Stimulated activated CD4-positive, alpha-beta T cell treated with anti-CD3 and anti-CD28 coated beads, Interleukin-2, amount 100 ng/mL, for 48 hours (primary cell): ENCODE measurements at regions not wholly inside any gene's neighbourhood (a gene's known extent, or its start where the extent isn't known, plus 50 kb on each side); places are given as distances from the start of the nearest gene placed in this dataset.
"Not testable (repeated sequence)": the region's sequence is repeated elsewhere in the genome, so short reads cannot be mapped to it uniquely, and the experiment has no call there.

Experiments
- DNase-seq, 2 donors: peaks; one replicate each; pipeline ENCODE4 v3.0.0-alpha.2; 2020

DNA sequence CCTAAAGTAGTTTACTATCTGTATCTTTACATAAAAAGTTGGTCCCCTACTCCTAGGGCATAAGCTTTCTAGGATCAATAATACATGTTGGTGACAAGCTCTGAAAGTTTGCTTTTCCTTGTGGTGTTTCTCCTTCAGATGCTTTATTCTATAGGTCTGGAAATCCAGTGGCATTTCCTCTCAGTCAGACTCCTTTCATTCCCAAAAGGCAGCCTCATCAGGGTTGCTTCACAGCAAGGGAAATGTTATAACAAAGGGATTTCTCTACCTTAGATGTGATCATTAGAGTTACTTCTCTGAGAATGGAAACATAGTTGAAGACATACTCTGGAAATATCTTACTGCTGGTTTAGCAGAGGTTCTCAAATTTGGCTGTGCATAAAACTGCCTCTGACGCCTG is 1072.4 kb upstream of the ZEB2 start:
- no peak for DNase-seq

DNA sequence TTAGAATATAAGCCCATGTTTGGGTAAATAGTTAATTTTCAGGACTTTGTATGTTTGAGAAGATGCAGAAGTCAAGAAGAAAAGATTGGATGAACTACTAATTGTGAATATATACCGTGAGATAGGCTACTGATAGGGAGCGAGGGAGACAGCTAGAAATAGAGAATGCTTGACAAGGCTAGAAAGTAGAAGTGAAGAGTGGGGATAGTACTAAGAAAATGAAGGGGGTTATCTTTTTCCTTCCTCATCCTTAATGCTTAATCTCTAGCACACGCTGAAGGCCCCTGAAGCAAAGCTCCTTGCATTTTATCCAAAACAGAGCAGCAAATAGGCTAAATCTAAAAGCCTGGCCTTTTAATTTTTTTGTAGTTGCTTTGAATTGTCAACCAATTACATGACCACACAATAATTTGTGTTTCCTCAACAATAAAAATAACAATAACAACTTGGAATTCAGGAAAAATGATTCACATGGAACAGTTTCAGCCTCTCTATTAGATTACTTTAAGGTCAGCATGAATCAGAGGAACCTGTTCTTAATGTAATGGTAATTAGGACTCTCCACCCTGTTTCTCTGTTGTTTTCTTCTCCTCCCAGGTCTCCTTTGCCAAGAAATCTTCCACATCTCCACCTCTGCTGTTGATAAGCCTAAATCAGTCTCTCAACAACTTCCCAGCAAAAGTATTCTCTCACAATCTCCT is 1071.3 kb upstream of the ZEB2 start:
- no peak for DNase-seq

DNA sequence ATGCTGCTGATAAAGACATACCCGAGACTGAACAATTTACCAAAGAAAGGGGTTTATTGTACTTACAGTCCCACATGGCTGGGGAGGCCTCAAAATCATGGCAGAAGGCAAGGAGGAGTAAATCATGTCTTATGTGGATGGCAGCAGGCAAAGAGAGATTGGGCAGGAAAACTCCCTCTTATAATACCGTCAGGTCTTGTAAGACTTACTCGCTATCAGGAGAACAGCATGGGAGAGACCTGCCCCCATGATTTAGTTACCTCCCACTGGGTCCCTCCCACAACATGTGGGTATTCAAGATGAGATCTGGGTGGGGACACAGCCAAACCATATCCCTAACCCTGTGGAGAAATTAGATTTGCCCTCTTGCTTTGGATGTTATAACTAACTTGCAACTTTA is 1068.0 kb upstream of the ZEB2 start:
- no peak for DNase-seq

DNA sequence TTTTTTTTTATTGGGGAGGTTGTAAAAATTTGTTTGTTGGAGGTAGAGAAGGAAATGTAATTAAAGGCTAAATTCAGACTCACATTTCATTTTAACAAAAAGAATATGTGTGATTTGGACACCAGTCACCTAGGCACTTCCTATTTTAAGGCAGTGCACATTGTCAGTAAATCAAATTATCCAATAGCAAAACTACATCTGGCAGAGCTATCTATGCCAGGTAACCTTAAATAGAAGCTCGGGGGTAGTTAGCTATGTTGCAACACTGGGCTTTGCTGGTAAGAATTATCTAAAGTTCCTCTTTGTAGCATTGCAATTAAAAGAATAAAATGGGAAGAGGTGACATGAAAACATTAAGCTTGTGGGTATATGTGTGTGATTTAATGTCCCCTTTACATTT is 1064.4 kb upstream of the ZEB2 start:
- no peak for DNase-seq

DNA sequence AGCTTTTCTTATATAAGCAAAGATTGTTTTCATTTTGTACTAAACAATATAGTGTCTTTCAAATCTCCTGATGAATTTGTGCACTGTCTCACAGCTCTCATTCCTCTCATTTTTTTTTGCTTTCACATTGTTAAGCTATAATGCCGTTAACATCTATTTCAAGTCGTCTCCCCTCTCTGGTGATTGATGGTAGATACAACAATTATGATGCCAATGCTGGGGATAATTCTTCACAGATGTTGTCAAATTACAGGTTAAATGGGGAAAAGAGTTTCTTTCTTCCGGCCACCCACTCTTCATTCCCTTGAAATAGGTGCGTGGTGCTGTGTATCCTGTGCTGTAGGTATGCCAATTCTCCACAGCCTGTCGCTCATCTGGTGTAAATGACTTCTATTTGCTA is 1053.7 kb upstream of the ZEB2 start:
- no peak for DNase-seq

DNA sequence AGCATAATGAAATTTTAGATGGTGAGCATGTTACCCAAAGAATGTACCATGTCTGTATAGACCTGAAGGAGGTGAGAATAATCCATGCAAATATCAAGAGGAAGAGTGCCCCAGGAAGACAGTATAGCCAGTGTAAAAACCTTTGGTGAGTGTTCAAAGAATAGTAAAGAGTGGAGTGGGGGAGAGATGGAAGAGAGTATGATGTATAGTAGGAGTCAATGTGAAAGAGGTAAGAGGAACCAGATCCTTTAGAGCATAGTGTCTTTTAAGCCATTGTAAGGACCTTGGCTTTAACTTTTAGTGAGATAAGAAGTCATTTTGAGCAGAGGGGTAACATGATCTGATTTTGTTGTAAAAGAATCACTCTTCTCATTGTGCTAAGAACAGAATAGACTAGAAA is 1052.3 kb upstream of the ZEB2 start:
- no peak for DNase-seq

DNA sequence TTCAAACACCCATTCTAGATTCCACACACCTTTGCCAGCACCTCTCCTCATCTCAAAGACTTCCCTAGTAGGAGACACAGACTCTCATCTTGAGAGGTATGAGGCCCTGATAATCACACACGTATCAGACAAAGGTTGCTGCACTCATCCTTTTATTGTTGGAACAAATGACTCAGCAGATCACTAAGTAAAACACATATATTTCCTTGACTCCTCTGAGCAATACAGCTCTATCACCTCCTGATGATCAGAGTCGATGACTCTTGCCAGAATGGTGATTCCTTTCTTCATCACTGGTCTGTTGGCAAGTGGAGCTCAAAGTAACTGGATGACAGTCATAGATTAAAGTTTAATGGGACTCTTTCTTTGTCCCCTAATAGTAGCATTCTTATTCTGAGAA is 1049.2 kb upstream of the ZEB2 start:
- DNase-seq: no peak

DNA sequence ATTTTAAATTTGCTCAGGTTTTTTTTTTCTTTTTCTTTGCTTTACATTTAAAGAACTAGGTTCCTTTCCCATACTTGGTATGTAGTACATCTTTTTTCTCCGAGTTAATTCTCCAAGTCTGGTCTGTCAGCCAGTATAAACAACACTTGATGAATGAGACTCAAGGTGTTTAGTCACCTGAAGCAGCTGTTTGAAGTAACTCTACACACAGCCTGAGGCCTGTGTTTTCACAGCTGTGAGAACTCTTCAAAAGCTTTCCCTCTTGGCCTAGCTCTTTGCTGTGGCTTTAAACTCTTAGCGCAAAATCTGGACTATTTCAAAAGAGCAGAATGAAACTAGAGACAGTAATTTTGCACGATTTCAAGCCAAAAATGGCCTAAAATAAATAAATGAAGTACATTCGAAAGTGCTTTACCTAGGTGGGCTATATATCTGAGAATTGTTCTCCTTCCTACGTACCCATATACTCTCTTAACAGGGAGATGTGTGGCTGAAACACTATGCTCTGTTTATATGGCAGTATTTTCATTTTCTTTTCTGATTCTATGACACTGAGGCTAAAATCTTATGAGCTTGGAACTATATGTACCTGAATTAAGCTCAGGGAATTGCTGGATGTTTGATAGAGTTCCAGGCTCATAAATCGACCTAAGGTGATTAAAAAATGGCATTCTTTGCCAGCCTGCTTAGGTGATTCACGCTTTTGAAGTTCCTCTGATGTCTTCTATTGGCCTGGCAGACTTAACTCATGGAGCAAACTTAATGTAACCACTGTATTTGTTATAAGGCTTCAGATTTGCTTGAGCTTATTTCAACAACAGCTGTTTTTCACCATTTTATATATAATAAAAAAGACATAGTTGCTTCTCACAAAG is 1044.1 kb upstream of the ZEB2 start:
- DNase-seq: no peak

DNA sequence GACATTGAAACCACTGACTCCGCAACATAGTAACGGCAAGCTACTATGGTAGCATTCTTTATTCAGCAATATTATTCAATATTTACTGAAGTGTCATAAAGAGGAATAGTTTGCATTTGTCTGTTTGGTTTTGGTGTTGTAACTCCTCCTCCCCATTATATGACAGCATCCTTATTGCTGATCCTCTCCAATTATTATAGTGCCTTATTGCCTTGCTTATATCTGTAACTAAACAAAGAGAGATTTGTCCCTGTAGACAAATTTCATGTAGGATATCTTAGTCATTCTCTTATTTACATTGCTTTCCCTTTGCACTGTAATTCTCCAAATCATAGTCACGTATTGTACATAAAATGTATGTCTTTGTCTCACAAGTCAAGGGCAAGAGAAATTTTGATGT is 1041.2 kb upstream of the ZEB2 start:
- DNase-seq: no peak

DNA sequence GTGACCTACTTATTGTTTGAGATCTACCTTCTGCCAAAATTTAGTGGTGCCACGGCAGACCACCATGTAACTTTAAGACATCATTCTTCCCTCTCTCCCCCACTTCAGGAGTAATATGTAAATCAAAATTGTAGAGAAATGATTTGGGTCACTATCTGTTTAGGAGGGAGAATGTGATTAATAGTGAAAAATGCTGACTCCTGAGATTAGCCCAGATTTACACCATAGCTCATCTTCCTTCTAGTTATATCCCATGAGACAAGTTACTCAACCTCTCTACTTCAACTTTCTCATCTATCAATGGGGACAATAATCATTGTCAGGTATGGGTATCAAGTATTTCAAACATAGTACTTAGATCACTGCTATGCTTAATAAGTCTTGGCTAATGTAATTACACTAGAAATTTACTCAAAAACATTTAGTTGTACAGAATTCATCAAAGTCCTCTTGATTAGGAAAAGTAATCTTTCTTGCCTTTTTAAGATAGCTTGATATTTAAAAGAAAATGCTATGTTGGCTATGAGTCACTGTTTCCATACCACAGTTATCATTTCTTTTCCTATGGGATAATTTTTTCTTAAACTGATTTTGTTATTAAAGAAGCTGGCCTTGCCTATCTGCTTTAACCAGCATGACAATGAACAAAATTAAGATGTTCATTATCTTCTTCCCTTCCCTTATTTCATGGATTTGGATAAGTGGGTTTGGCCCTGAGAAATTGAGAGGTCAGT is 1038.9 kb upstream of the ZEB2 start:
- DNase-seq: no peak

DNA sequence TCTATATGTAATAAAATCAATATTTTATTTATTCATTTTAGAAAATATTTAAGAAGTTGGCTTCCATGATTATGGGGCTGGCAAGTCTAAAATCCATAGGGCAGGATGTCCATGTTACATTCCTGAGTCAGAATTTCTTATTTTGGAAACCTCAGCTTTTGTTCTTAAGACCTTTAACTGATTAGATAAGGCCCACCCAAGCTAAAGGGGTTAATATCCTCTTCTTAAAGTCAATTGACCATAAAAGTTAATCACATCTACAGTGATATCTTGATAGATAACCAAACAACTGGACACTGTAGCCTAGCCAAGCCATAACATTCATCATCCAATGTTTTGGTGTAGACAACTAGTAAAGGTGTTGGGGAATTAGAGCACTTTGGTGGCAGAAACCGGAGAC is 1035.4 kb upstream of the ZEB2 start:
- no peak for DNase-seq

DNA sequence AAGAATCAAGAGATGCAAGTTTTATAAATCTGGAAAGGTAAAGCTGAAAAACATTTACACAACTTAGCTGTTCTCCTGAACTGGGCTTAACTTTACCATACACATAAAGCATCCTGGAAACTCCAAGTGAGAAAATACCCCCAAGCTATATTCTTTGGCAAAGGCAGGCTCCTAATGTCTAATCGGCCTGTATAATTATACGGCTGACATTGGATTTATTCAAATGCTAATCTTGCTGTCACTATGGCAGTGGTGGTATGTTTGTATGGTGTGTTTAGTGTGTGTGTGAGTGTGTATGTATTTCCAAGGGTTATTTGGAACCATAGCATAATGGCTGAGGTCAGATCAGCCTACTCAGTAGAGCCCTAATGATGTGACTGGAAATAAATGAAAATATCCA is 1031.8 kb upstream of the ZEB2 start:
- no peak for DNase-seq

DNA sequence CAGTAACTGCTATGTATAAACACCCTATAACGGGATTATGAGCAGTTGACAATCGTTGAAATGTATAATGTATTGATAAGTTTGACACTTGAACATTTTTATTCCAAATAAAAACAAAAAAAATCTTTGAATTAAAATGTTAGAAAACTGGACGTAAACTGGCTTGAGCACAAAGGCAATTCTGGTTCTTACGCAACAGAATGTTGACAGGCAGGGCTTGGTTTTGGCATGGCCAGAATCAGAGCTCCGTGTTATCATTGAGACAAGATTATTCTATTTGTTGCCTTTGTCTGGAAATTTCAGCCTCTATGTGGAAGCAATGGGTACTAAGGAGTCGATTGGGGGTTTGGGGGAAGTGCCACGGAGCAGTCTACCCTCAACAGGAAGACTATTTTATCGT is 1028.6 kb upstream of the ZEB2 start:
- DNase-seq: no peak

DNA sequence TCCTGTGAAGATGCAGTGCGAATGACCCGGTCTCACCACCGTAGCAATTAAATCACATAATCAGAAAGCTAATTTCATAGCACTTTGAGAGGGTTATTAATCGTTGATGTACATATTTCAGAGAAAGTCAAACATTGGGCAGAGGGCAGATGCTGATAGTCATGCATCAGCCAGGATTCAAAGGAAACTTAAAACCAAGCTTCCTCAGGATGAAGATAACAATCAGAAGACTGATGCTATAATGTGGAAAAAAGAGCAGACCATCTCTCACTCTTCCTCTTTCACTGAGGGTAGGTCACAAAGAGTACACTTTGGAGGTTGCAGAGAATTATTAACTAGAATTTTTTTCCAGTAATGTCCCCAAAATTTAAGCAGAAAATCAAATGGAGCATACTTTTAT is 1027.7 kb upstream of the ZEB2 start:
- DNase-seq: no peak

DNA sequence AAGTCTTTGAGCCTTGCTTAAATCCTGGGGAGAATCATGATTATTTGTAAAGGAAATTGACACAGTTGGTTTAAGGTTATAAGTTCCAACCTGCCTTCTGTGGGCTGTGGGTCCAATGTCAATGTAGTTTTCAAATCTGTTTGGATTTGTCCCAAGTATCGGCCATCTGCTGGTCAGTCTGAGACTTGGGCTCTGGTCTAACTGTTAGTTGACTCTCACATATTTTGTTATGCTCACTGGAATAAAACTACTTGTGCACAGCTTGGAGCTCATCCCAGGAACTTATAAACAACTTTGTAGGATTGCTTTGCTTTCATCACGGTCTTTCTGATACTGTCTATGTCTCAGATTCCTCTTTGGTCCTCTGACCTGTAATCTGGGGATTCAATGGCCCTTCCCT is 1026.2 kb upstream of the ZEB2 start:
- no peak for DNase-seq

DNA sequence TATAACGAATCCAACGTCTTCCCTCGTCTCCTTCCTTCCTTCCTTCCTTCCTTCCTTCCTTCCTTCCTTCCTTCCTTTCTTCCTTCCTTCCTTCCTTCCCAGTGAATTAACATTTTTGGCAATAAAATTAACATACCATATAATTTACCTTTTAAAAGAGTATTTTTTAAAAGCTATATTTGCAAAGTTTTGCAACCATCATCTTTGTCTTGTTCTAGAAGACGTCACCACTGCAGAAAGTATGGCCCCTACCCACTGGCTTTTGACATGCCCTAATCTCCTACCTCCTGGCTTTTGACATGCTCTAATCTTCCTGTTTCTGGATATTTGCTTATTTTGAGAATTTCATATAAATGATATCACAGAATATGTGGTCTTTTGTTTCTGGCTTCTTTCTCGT is 1023.9 kb upstream of the ZEB2 start:
- no peak for DNase-seq

DNA sequence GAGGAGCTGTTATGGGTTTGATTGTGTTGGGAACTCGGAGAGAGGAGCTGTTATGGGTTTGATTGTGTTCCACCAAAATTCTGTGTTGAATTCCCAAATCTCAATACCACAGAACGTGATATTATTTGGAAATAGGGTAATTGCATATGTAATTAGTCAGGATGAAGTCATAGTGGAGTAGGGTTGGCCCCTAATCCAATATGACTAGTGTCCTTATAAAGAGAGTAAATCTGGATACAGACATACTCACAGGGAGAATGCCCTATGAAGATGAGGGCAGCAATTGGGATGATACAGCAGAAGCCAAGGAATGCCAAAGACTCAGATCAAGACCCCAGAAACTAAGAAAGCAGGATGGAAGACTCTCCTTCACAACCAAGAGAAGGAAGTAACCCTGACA is 1023.2 kb upstream of the ZEB2 start:
- DNase-seq: no peak

DNA sequence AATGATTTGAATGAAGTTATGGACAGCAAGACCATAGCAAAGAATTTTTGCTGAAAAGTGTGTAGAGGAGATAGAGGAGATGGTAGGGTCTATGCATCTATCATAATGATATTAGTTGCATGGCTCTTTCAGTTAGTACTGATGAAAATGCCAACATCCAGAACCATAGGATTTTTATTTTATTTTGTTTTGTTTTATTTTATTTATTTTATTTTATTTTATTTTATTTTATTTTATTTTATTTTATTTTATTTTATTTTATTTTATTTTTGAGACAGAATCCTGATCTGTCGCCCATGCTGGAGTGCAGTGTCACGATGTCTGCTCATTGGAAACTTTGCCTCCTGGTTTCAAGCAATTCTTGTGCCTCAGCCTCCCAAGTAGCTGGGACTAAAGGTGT is 1021.1 kb upstream of the ZEB2 start:
- DNase-seq: no peak

DNA sequence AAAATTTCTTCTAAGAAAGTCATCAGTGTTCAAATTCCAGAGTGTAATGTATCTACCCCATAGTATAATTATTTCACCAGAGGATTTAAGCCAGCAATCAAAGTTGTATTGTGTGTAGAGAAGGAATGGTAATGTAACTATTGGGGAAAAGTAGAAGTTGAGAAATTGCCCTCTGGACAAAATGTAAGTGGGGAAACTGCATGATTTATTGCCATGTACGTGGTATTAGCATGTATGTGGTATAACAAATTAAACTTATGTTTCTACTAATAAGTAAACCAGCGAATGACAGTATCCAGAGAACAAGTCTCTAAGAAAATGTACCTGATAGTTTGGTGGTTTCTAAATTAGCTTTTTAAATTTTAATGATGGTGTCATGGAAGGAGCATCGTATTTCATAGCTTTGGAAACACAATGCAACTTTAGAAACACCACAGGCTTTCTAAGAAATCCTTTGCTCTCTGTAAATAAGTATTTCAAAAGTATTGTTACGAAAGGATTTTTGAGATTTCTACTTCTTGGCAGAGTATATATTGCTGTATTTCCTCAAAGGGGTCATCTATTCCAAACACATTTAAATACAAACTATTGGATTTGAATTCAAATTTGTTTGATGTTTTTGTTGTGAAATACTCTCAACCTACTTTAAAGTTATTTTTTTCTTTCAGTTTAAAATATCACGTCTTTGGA is 1018.9 kb upstream of the ZEB2 start:
- DNase-seq: no peak

DNA sequence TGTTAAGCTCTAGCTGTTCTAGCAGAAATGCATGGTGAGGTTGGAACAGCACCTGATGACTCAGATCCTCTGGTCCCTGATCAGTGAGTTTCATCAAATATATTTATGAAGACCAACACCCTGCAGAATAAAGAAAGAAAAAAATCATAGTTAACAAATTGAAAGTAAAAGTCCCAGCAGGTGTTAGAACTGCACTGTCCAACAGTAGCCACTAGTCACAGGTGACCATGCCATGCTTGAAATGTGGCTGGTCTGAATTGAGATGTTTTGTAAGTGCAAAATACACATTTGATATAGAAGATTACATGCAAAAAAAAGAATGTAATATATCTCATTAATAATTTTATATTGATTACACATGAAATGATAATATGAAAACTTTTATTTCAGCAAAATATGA is 1010.7 kb upstream of the ZEB2 start:
- DNase-seq: no peak

DNA sequence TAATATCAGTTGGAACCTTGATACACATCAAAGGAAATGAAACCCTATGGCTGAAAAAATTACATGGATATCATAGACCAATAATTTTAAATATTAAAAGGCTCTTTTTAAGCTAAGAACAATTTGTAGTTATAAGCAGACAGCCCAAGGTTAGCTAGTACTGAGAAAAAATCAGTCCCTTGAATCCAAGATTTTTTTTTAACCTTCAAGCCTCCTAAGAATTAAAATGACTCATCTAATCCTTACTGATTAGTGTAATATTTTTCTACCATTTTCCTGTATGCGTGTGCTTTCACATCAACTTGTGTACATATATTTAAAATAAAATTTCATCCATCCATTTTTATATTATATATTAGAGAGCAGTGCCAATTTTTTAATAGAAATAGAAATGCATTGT is 1004.9 kb upstream of the ZEB2 start:
- no peak for DNase-seq

DNA sequence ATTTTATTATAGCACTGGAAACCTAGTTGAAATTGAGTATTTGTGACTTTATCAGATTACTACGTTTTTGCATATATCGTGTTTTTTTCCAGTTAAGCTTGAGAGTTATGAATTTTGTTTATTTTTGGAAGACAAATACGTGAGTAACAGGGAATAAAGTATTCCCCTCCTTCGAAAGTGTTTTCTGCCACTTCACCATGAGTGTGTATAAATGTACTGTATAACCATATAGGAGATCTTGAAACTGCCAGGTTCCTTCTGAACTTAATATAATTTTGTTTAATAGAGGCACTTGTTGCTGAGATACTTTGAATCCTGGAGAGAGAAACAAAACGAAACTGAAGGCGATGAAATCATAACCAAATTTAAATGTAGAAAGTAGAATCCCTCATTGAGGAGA is 1004.4 kb upstream of the ZEB2 start:
- no peak for DNase-seq

DNA sequence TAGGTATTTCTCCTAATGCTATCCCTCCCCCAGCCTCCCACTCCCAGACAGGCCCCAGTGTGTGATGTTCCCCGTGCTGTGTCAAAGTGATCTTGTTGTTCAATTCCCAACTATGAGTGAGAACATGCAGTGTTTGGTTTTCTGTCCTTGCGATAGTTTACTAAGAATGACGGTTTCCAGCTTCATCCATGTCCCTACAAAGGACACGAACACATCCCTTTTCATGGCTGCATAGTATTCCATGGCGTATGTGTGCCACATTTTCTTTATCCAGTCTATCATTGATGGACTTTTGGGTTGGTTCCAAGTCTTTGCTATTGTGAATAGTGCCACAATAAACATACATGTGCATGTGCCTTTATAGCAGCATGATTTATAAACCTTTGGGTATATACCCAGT is 999.3 kb upstream of the ZEB2 start:
- DNase-seq: not testable (repeated sequence)
